Femur (tissue), 1 donor: ENCODE measurements at regions not wholly inside any gene's neighbourhood (a gene's known extent, or its start where the extent isn't known, plus 50 kb on each side); places are given as distances from the start of the nearest gene placed in this dataset.

Experiments
- DNase-seq: peaks from one replicate; pipeline ENCODE4 v3.0.0-alpha.2; 2017

DNA sequence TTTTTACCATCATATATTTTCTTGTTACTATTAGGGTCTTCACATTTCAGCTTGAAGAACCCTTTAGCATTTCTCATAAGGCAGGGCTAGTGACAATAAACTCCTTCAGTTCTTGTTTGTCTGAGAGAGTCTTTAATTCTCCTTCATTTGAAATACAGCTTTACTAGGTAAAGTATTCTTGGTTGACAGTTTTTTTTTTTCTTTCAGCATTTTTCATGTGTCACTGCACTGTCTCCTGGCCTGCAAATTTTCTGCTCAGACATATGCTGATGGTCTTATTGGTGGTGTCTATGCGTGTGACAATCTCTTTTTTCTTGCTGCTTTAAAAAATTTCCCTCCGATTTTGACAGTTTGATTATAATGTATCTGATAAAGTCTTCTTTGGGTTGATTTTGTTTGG is 399.9 kb downstream of the SH3GL2 start:
- no peak for DNase-seq

DNA sequence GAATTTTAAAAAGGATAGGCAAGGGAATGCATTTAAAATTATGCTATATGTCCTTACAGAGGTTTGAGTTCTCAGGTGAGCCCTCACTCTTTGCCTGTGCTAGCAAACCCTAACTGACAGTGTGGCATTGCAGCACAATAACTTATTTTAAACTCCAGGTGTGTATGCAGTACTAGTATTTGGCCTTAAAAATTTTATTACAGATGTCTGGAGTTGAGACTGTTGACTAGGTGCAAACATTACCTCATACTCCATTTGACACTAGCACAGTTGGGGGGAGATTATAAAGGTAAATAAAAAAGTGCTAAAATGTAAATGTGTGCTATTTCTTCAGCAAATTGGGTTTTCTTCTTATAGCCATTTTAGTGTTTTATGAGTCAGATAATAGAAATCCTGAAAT is 407.7 kb downstream of the SH3GL2 start:
- no peak for DNase-seq

DNA sequence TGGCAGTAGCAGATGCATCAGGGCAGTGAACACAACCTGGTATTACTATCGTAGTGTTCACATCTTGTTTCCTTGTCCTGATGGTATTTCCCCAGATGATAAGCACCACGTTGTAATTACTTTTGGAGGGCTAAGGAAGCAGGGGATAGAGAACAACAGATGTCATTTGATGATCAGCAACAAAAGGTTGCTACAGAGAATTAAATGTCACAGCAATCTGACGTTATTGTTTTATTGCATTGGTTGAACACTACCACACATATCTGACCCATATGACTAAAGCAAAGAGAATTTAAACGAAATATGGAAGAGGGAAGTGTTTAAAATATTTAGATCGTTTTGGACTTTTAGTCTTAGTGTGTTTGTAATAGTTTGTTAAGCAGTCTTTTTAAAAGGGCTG is 408.3 kb downstream of the SH3GL2 start:
- no peak for DNase-seq

DNA sequence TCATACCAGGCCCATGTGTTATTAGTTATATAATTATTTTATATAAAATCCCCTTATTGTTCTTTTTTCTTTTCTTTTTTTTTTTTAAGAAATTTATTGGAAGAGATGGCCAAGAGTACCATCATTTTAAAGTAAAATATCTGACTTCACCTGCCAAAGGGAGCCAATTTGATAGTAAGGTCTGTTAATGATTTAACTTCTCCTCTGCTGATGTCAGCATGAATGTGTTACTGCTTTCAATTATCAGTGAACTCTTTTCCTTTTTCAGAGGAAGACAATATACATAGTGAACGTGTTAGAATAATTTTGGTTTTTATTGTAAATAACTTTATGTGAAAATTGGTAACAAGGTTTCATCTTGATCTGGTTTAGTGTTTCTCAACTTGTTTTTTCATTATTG is 409.6 kb downstream of the SH3GL2 start:
- no peak for DNase-seq

- DNase-seq = no peak
Observed at GRCh38 chr9:17990602-17991001, 411.7 kb downstream of the SH3GL2 start.

GRCh38 chr9:17993024-17993423 is 414.2 kb downstream of the SH3GL2 start:
- DNase-seq = no peak

DNA sequence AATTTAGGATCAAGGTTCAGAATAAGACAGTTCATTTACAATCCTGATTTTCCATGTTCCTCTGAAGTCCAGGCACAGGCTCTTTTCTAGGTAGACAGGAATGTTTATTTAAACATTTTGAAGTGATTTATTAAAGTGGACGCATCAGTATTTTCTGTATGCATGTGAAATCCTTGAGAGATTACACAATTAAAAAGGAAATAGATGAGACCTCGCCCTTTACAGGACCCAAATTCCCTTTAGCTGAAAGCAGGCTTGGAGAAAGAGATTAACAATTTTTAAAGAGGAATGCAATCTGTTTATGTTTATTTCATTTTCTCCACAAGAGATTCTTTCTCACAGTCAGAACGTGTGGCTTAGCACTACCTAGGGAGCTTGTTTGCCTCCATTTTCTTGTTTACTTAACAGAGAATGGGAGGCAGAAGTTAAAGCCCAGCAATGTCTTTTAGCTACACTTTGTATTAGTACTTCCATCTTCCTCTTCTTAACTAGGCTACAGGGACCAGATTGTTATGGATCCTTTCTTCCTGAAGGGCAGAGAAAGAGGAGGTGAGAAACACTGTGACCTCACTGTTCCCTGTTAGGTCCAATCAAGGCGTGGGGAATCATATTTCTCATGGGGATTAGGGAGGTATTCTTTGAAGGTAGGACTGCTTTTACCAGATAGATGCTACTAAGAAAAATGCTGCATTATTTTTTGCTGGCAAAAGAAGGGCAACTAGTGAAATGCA is 416.0 kb downstream of the SH3GL2 start:
- no peak for DNase-seq

DNA sequence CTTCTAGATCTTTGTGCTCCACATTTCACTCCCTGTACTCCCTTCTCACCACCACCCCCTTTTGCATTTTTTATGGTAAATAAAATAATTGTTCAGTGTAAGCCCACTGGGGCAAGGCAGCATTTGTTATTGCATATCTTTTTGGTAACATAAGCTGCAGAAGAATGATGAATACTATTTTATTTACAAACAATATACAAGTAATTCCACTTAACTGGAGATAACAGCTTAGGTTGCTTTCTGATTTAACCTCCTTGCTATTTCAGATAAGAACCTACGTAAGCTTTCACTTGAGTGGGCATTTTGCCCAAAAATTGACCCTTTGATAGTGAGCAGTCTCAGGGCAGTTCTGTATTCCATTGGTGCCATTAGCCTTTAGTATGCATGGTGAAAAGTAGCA is 417.9 kb downstream of the SH3GL2 start:
- DNase-seq = no peak

DNA sequence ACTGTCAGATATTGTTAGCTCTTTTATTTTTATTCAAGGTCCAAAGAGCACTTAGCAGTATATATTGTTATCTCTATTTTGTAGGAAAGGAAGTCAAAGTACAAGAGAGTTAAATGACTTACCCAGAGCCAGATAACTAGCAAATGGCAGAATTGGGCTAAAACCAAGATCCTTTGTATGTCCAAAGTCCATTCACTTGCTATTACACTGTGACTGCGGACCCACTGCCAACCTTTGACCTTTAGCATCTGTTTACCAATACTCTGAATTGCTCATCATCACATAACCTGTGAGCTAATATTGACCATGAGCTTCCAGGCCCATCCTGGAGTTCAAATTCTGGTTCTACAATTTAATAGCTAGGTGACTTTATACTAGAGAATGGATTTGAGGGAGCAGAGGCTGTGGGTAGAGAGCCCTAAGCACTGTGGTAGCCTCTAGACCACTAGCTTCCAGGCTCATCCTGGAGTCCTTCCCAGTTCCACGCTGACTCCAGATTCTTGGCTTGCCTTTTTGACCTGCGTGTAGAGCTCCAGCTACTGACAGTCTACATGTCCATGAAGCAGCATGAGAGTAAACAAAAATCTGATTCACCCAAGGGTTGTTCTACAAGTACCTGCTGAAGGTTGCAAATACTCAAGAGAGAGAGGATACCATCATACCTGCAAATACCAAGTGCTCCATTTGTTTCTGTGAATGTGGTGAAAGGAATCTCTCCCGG is 424.0 kb downstream of the SH3GL2 start:
- no peak for DNase-seq

GRCh38 chr9:18006591-18006990 is 427.7 kb downstream of the SH3GL2 start:
- no peak for DNase-seq

DNA sequence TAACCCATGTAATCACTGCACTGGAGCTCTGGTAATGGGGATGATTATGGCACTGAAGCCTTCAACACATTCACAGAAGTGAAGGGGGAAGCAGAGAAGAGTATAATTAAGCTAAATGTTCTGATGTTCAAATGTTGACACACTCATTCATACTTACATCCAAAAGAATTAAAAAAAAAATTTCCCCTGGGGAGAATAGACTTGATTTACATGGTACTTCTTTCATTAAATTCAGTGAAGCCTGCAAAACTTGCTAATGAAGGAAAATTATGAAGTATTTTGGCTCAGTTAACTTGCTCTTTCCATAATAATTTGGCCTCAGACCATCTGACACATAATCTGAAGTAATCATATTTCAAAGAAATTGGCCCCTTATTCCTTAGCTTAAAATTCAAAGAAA is 428.8 kb downstream of the SH3GL2 start:
- DNase-seq = no peak

DNA sequence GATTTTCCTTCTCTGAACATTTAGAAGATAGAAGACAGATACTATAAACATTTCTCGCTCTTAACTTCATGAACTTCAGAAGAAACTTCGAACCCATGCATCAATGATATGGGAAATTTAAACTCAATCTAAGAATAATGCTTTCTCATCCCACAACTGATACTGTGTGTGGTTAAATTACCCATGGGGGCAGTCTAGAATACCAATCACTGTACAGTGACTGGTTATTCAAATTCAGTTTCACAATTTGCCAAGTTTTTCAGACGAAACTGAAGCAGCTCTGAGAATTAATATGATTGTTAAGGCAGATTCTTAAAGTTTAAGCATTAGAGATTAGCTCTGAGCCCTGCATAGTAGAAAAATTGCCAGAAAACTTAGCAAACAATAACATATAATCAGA is 431.0 kb downstream of the SH3GL2 start:
- DNase-seq = no peak

- no peak for DNase-seq
Observed at GRCh38 chr9:18010492-18010891, 431.6 kb downstream of the SH3GL2 start.

DNA sequence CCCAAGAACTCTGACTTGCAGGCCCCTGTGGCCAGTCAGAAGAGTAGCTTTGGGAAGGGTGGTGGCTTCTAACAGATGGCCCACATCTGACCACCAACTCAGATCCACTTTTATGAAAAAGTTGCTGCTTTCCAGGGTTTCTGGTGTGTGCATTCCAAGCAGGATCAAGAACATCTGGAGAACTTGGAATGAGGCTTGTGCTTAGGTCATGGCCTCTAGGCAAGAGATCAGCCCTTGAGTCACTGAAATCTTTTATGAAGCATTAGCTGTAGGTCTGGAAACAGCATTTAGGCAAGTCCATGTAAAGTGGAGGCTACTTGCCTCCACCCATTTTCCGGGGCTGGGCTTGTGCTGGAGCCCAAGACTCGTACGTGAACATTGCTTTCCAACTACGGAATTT is 433.3 kb downstream of the SH3GL2 start:
- no peak for DNase-seq

DNA sequence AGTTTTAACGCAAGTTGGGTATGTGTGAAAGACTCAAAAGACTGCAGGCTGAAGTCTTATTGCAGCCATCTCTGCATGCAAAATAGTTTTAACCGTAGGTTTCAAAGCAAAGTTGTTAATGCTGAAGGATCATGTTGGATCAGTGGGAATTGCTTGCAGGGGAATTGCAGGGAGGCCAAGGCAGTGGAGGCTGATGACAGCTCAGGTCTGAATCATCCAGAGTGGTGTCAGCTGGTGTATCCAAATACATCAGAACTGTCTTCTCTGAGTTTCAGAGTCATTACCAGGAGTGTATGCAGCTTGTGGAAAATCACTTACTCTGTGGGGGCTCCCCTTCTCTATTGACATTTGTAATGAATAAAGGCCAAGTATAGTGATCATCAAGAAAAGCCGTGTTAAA is 435.7 kb downstream of the SH3GL2 start:
- no peak for DNase-seq

- DNase-seq = no peak
Observed at GRCh38 chr9:18015116-18015515, 436.2 kb downstream of the SH3GL2 start.

GRCh38 chr9:18017136-18017535 is 438.3 kb downstream of the SH3GL2 start:
- no peak for DNase-seq

DNA sequence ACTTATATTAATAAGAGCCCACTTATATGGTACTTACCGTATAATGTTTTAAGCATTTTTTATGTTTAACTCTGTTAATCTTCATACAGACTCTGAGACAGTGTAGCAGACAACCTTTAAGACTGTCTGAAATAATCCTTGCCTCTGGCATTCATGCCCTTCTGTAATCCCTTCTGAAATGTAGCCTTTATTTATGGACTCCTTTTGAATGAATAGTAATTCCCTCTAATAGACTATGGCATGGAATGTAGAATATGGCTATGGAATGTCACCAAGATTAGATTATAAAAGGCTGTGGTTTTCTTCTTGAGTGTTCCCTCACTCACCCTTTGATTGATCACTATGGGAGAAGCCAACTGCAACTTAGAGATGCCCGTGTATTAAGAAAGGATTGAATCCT is 439.4 kb downstream of the SH3GL2 start:
- no peak for DNase-seq

DNA sequence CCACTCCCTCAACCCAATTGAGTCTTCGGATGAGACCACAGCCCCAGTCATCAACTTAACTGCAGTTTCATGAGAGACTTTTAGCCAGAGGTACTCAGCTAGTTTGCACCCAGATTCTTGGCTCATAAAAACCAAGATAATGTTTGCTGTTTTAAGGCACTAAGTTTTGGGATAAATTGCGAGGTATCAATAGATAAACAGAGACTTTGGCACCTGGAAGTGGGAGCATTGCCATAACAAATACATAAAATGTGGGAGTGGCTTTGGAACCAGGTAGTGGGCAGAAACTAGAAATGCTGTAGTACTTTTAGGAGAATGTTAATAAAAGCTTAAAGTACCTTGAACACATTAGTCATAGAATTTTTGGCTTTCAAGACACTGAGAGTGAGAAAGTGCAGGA is 439.8 kb downstream of the SH3GL2 start:
- no peak for DNase-seq

DNA sequence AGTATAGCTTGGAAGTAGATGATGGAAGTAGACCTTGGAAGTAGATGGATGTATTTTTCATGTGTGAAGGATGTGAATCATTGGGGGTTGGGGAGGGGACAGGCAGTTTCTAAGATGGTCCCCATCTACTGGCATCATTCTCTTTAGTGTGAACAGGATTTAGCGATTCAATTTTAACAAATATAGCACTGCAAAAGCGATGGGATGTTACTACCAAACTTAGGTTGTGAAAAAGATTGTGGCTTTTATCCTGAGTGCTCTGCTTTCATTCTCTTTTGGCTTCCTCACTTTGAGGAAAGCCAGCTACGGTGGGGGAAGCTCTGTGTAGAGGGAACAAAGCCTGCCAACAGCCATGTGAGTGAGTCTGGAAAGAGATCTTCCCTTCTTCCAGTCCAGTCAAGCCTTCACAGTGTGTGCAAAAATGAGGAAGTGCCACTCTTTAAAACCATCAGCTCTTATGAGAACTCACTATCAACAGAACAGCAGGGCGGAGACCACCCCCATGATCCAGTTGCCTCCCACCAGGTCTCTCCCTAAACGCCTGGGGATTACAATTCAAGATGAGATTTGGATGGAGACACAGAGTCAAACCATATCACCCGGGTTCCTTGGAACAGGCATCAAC is 441.4 kb downstream of the SH3GL2 start:
- no peak for DNase-seq

GRCh38 chr9:18022642-18023041 is 443.8 kb downstream of the SH3GL2 start:
- no peak for DNase-seq

DNA sequence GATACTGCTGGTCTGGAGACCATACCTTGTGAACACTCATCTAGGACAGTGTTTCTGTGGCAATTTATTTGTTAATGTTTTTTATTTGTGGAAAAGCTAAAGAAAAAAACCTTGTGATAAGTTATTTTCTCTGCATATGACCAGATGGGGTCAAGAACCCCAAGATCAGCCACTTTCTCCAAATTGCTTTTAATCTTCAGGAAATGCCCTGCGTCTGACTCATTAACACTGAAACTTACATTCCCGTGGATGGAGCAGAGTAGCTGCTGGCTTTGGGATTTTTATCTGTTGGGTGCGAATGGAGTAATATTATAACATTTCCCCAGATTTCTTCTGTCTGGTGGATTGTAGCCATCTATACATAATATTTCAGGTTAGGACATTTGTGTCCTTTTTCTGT is 444.5 kb downstream of the SH3GL2 start:
- no peak for DNase-seq

GRCh38 chr9:18032636-18033035 is 441.3 kb upstream of the ADAMTSL1 start:
- DNase-seq = no peak
